Panc1 (cell line): ENCODE measurements at regions not wholly inside any gene's neighbourhood (a gene's known extent, or its start where the extent isn't known, plus 50 kb on each side); places are given as distances from the start of the nearest gene placed in this dataset.
"Not testable (repeated sequence)": the region's sequence is repeated elsewhere in the genome, so short reads cannot be mapped to it uniquely, and the experiment has no call there.

ENCODE experiments used
- CTCF ChIP-seq: fragments of 450-650 bp; IDR thresholded peaks from 2 replicates; pipeline ENCODE4 v1.5.1; 2017; ENCODE audit warnings: mild to moderate bottlenecking
- POLR2AphosphoS5 ChIP-seq: IDR thresholded peaks from 2 replicates; pipeline ENCODE4 v1.6.1; 2012; ENCODE audit warnings: mild to moderate bottlenecking, low read depth, low read length, moderate library complexity
- REST ChIP-seq, 2 experiments: IDR thresholded peaks; 2 replicates each; pipeline ENCODE4 v1.6.1; 2011 to 2012; ENCODE audit warnings: low read depth in 2 of 2, control low read depth in 1 of 2, low read length in 1 of 2, mild to moderate bottlenecking in 1 of 2, moderate library complexity in 1 of 2; ENCODE audit not compliant: insufficient read depth in 1 of 2
- SIN3A ChIP-seq: IDR thresholded peaks from 2 replicates; pipeline ENCODE4 v1.6.1; 2012; ENCODE audit warnings: low read depth, mild to moderate bottlenecking, low read length, moderate library complexity, borderline replicate concordance; ENCODE audit not compliant: insufficient read depth
- TCF7L2 ChIP-seq: IDR thresholded peaks from 2 replicates; pipeline ENCODE4 v1.6.1; 2011; ENCODE audit warnings: mild to moderate bottlenecking, low read depth, low read length, inconsistent platforms

GRCh38 chr4:3941735-3942522, 175.7 kb downstream of the ADRA2C start:
- not testable (repeated sequence) for TF ChIP-seq CTCF; POLR2AphosphoS5; REST (IDR thresholded peaks at IDR 0.05; ENCODE audit: insufficient read depth in 1 of 2, low read depth in 2 of 2, low read length in 1 of 2); SIN3A; TCF7L2
